ENCODE measurements at regions not wholly inside any gene's neighbourhood (a gene's known extent, or its start where the extent isn't known, plus 50 kb on each side); places are given as distances from the start of the nearest gene placed in this dataset.
A peak's percentile ranks its signal among the peaks of the same experiment; 100 is the strongest.

DNA sequence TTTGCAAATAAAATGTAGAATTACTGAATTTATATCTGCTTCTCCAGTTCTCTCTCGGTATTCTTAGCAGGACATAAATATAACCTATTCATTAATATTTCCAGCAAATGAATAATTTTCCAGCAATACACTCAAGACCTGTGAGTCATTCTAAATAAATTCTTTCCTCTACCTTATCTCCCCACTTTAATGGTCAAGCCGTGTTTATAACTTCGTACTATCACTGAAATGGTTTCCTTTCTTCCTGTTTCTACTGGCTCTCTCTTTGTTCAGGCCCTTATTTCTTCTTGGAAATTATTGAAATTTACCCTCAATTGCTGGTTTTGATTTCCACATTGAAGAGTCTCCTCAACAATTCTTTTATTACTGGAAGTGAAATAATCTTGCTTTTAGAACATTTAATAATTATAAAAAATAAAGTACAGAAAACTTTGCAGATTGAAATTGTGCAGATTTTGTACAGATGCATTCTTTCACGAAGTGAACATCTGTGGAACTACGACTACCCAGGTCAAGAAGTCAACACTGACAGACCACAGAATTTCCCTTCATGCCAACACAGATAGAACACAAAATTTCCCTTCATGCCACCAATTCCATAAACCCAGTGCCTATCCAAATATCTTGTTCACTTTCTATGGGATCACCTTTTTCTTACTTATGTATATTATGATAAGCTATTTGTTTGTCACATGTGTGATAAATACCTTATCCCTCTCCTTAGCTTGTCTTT, 205.7 kb downstream of the FAT4 start:
- ATAC-seq = no peak
- intact Hi-C loops (cut with DNase I) = no loop called here
- no peak for TF ChIP-seq CTCF (IDR thresholded peaks at IDR 0.05)

GRCh38 chr4:125522588-125522987, 207.8 kb downstream of the FAT4 start:
- Histone ChIP-seq H3K4me1 (no peaks in the 10 kb centered on the region), H3K27ac (no peak overlapping the region), H3K27me3 (ENCODE audit: insufficient read depth in 3 of 3, low read length in 2 of 3) (no peaks in the 10 kb centered on the region), H3K36me3 (ENCODE audit: insufficient read depth in 1 of 2, low read depth in 1 of 2) (no peaks in the 10 kb centered on the region), H3K9me3 (no peaks in the 10 kb centered on the region), H3K4me3 (no peak overlapping the region)
- DNase-seq = no peak
- intact Hi-C loops (cut with DNase I) = no loop called here
- WGBS, 3 donors = 90 to 92% (median 91%) methylated on average over 9 of the region's 9 CpGs
- ATAC-seq = no peak
- no peak for TF ChIP-seq CTCF (IDR thresholded peaks at IDR 0.05)

More for the DNA sequence above, 205.7 kb downstream of the FAT4 start:
- DNase-seq = no peak
- Histone ChIP-seq H3K4me1 (no peaks in the 10 kb centered on the region), H3K4me3 (no peak overlapping the region), H3K27me3 (ENCODE audit: insufficient read depth in 3 of 3, low read length in 2 of 3) (no peaks in the 10 kb centered on the region), H3K36me3 (ENCODE audit: insufficient read depth in 1 of 2, low read depth in 1 of 2) (no peaks in the 10 kb centered on the region), H3K9me3 (no peaks in the 10 kb centered on the region), H3K27ac (no peak overlapping the region)
- 64 to 69% (median 65%) methylated on average over 5 of the region's 5 CpGs for WGBS, 3 donors

- H3K36me3 ChIP-seq (ENCODE audit: insufficient read depth in 1 of 2, low read depth in 1 of 2) = no peaks in the 10 kb centered on the region
- intact Hi-C loops (cut with DNase I) = no loop called here
- H3K27me3 ChIP-seq (ENCODE audit: insufficient read depth in 3 of 3, low read length in 2 of 3) = no peaks in the 10 kb centered on the region
- H3K4me1 ChIP-seq = no peaks in the 10 kb centered on the region
- H3K4me3 ChIP-seq = no peak overlapping the region
- DNase-seq (no peak), ATAC-seq (no peak)
- 84 to 88% (median 84%) methylated on average over 10 of the region's 10 CpGs for WGBS, 3 donors
- TF ChIP-seq CTCF (IDR thresholded peaks at IDR 0.05) = no peak
- no peak overlapping the region for H3K27ac ChIP-seq
- no peaks in the 10 kb centered on the region for H3K9me3 ChIP-seq
Observed at GRCh38 chr4:125522992-125523391, 208.2 kb downstream of the FAT4 start.

- Histone ChIP-seq H3K4me3 (no peak overlapping the region), H3K27ac (no peak overlapping the region), H3K36me3 (ENCODE audit: insufficient read depth in 1 of 2, low read depth in 1 of 2) (no peaks in the 10 kb centered on the region), H3K27me3 (ENCODE audit: insufficient read depth in 3 of 3, low read length in 2 of 3) (no peaks in the 10 kb centered on the region), H3K4me1 (no peaks in the 10 kb centered on the region), H3K9me3 (no peaks in the 10 kb centered on the region)
- WGBS, 3 donors = 78 to 81% (median 80%) methylated on average over 2 of the region's 2 CpGs
- TF ChIP-seq CTCF (IDR thresholded peaks at IDR 0.05) = peak; percentile 11
- intact Hi-C loops (cut with DNase I) = no loop called here
- DNase-seq (no peak), ATAC-seq (no peak)
Observed at GRCh38 chr4:125526420-125526819, 211.7 kb downstream of the FAT4 start.

DNA sequence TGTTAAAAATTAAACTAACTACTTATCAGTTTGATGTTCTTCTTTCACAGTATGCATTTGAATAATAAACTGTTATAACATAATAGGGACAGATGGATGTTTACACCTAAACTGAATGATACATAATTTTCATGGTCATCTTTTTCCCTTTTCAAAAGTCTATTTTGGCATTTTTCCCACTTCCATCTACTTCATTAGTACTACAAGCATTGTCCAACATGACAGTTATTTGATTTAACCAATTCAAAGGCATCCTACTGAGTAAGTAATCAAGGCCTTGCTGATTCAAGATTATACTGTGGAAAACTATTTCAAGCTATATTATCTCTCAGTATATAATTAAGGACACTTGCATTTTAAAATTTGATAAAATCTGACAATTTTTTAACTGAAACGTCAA, 212.9 kb downstream of the FAT4 start:
- WGBS, 3 donors = 88 to 94% (median 93%) methylated on average over 1 of the region's 1 CpG
- no peaks in the 10 kb centered on the region for H3K9me3 ChIP-seq
- H3K36me3 ChIP-seq (ENCODE audit: insufficient read depth in 1 of 2, low read depth in 1 of 2) = no peaks in the 10 kb centered on the region
- no peak for DNase-seq
- intact Hi-C loops (cut with DNase I) = no loop called here
- no peak for TF ChIP-seq CTCF (IDR thresholded peaks at IDR 0.05)
- H3K4me1 ChIP-seq = no peaks in the 10 kb centered on the region
- no peak overlapping the region for H3K27ac ChIP-seq
- no peak overlapping the region for H3K4me3 ChIP-seq
- no peaks in the 10 kb centered on the region for H3K27me3 ChIP-seq (ENCODE audit: insufficient read depth in 3 of 3, low read length in 2 of 3)
- ATAC-seq = no peak

Data from psoas muscle (tissue), 7 donors.